Neural cell (in vitro differentiated cells): ENCODE measurements at regions not wholly inside any gene's neighbourhood (a gene's known extent, or its start where the extent isn't known, plus 50 kb on each side); places are given as distances from the start of the nearest gene placed in this dataset.

Source experiments
- EP300 ChIP-seq: fragments of 450-650 bp; conservative IDR thresholded peaks from 2 replicates; pipeline ENCODE4 v1.6.1; 2014; ENCODE audit warnings: antibody characterized with exemption, mild to moderate bottlenecking, moderate library complexity; ENCODE audit not compliant: poor library complexity, severe bottlenecking
- EZH2 ChIP-seq: fragments of 200-600, 300-800 bp; shearing (Covaris generic), sonication (generic); IDR thresholded peaks from 2 replicates; pipeline ENCODE4 v1.6.1; 2014; ENCODE audit warnings: antibody characterized with exemption, low read length, borderline replicate concordance, mild to moderate bottlenecking; ENCODE audit not compliant: insufficient read depth, poor library complexity, severe bottlenecking
- POLR2AphosphoS5 ChIP-seq: IDR thresholded peaks from 2 replicates; pipeline ENCODE4 v1.6.1; 2012
- RAD21 ChIP-seq: fragments of 450-650 bp; conservative IDR thresholded peaks from 2 replicates; pipeline ENCODE4 v1.6.1; 2014; ENCODE audit warnings: antibody characterized with exemption, mild to moderate bottlenecking, moderate library complexity
- SMC3 ChIP-seq: fragments of 450-650 bp; conservative IDR thresholded peaks from 2 replicates; pipeline ENCODE4 v1.6.1; 2014; ENCODE audit warnings: antibody characterized with exemption, mild to moderate bottlenecking, moderate library complexity; ENCODE audit not compliant: poor library complexity
- TF ChIP-seq, protein P1 (sequence below): fragments of 450-650 bp; IDR thresholded peaks from 2 replicates; pipeline ENCODE4 v1.5.1; 2014; ENCODE audit warnings: antibody characterized with exemption, mild to moderate bottlenecking, moderate library complexity; ENCODE audit not compliant: poor library complexity, severe bottlenecking

DNA sequence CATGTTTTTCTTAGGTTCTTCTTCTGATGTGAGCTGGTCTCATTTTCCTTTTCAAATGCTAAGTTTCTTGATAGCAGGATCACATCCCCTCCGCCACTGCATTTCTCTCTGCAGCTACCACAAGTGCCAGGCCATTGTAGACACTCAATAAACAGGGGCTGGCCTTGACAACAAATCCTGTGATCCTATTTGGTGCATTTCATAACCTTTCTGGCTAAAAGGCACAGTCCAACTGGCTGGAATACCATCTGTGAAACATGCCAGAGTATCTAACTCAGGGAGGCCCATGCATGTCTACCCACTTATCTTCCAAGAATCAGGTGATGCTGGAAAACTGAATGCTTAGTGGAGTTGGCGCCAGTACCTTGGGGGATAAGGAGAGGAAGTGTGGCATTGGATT, 85.2 kb upstream of the NR2F2 start:
- TF ChIP-seq, protein P1, sequence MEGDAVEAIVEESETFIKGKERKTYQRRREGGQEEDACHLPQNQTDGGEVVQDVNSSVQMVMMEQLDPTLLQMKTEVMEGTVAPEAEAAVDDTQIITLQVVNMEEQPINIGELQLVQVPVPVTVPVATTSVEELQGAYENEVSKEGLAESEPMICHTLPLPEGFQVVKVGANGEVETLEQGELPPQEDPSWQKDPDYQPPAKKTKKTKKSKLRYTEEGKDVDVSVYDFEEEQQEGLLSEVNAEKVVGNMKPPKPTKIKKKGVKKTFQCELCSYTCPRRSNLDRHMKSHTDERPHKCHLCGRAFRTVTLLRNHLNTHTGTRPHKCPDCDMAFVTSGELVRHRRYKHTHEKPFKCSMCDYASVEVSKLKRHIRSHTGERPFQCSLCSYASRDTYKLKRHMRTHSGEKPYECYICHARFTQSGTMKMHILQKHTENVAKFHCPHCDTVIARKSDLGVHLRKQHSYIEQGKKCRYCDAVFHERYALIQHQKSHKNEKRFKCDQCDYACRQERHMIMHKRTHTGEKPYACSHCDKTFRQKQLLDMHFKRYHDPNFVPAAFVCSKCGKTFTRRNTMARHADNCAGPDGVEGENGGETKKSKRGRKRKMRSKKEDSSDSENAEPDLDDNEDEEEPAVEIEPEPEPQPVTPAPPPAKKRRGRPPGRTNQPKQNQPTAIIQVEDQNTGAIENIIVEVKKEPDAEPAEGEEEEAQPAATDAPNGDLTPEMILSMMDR = no peak
- TF ChIP-seq EP300 (no peak), EZH2 (no peak), SMC3 (no peak), RAD21 (no peak), POLR2AphosphoS5 (no peak)
